ENCODE measurements at regions not wholly inside any gene's neighbourhood (a gene's known extent, or its start where the extent isn't known, plus 50 kb on each side); places are given as distances from the start of the nearest gene placed in this dataset.

DNA sequence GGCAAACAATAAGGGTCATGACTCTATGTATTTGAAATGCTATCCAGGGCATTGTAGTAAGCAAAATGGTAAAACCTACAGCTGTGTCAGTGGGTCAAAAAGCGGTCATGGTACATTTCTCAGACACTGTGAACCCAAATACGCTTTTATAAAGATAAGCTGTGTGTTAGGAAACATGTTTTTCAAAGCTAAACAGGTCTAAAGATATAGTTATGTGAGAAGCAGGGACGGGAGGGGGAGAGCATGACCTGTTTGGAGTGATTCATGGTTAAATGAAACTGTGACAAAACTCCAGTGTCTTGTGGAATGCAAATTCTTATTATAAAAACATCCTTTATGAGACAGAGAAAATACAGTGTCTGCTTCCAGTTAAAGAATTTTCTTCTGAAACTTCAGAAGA is 205.4 kb upstream of the BMP2 start:
- Histone ChIP-seq H3K9me3 (ENCODE audit: insufficient read depth, low read length, severe bottlenecking) (no peaks in the 10 kb centered on the region), H3K4me1 (ENCODE audit: insufficient read depth, low read length) (no peaks in the 10 kb centered on the region), H3K4me3 (ENCODE audit: low read depth in 1 of 2, low read length in 2 of 2) (no peak overlapping the region), H3K27ac (ENCODE audit: low read length) (no peak overlapping the region), H3K27me3 (ENCODE audit: insufficient read depth, low read length, poor library complexity) (peaks cover 4% of the 10 kb centered on the region), H3K79me2 (ENCODE audit: insufficient read depth, low read length) (no peaks in the 10 kb centered on the region), H3K4me2 (ENCODE audit: insufficient read depth, low read length) (no peak overlapping the region), H4K20me1 (ENCODE audit: insufficient read depth, low read length) (no peaks in the 10 kb centered on the region), H3K36me3 (ENCODE audit: insufficient read depth, low read length) (no peaks in the 10 kb centered on the region), H2AFZ (ENCODE audit: low read depth, low read length) (no peak overlapping the region), H3K9ac (ENCODE audit: low read depth, low read length) (no peak overlapping the region)
- TF ChIP-seq, protein P1, sequence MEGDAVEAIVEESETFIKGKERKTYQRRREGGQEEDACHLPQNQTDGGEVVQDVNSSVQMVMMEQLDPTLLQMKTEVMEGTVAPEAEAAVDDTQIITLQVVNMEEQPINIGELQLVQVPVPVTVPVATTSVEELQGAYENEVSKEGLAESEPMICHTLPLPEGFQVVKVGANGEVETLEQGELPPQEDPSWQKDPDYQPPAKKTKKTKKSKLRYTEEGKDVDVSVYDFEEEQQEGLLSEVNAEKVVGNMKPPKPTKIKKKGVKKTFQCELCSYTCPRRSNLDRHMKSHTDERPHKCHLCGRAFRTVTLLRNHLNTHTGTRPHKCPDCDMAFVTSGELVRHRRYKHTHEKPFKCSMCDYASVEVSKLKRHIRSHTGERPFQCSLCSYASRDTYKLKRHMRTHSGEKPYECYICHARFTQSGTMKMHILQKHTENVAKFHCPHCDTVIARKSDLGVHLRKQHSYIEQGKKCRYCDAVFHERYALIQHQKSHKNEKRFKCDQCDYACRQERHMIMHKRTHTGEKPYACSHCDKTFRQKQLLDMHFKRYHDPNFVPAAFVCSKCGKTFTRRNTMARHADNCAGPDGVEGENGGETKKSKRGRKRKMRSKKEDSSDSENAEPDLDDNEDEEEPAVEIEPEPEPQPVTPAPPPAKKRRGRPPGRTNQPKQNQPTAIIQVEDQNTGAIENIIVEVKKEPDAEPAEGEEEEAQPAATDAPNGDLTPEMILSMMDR (IDR thresholded peaks at IDR 0.05; ENCODE audit: borderline replicate concordance, extremely low read depth, low read length, poor library complexity, severe bottlenecking), result no peak
- no peak for TF ChIP-seq EZH2 (IDR thresholded peaks at IDR 0.05; ENCODE audit: borderline replicate concordance, low read depth, low read length, severe bottlenecking)
- DNase-seq (no peak), ATAC-seq (ENCODE audit: insufficient read depth, low read depth) (no peak)

DNA sequence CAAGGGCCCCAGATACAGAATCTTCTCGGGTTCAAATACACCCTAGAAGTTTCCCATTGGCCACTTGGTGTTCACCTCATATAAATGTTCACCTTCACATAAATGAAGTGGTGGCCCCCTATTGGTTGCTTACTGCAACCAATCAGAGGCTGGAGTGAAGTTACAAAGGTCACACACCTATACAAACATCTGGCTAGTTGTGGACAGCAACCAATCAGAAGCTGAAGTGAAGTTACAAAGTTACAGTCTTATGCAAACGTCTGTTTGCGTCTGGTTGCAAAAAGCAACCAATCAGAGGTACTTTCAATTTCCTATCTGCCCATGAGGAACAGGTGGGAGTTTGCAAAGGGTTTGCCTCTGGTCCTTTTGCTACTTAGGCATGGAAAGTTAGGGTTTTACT is 206.5 kb upstream of the BMP2 start:
- DNase-seq, result no peak
- Histone ChIP-seq H3K4me3 (ENCODE audit: low read depth in 1 of 2, low read length in 2 of 2) (no peak overlapping the region), H3K9me3 (ENCODE audit: insufficient read depth, low read length, severe bottlenecking) (no peaks in the 10 kb centered on the region), H2AFZ (ENCODE audit: low read depth, low read length) (no peak overlapping the region), H3K27ac (ENCODE audit: low read length) (no peak overlapping the region), H3K79me2 (ENCODE audit: insufficient read depth, low read length) (no peaks in the 10 kb centered on the region), H4K20me1 (ENCODE audit: insufficient read depth, low read length) (no peaks in the 10 kb centered on the region), H3K4me2 (ENCODE audit: insufficient read depth, low read length) (no peak overlapping the region), H3K4me1 (ENCODE audit: insufficient read depth, low read length) (no peaks in the 10 kb centered on the region), H3K27me3 (ENCODE audit: insufficient read depth, low read length, poor library complexity) (peaks cover 4% of the 10 kb centered on the region), H3K36me3 (ENCODE audit: insufficient read depth, low read length) (no peaks in the 10 kb centered on the region), H3K9ac (ENCODE audit: low read depth, low read length) (no peak overlapping the region)
- TF ChIP-seq, protein P1 (IDR thresholded peaks at IDR 0.05; ENCODE audit: borderline replicate concordance, extremely low read depth, low read length, poor library complexity, severe bottlenecking), result no peak
- TF ChIP-seq EZH2 (IDR thresholded peaks at IDR 0.05; ENCODE audit: borderline replicate concordance, low read depth, low read length, severe bottlenecking), result no peak
- ATAC-seq (ENCODE audit: insufficient read depth, low read depth), result no peak

DNA sequence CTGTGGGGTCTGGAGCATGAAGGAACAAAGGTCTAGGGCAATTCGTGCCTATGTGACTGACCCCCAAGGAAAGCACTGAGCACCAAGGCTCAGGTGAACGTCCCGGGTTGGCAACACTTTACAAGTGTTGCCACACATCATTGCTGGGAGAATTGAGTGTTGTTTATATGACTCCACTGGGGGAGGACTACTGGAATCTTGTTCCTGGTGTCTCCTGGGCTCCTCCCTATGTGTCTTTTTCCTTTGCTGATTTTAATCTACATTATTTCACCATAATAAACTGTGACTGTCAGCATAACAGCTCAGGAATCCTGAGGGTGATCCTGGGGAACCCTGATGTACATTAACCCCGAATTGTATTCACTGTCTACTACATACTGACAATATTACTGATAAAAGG is 207.7 kb upstream of the BMP2 start:
- Histone ChIP-seq H3K27me3 (ENCODE audit: insufficient read depth, low read length, poor library complexity) (peaks cover 4% of the 10 kb centered on the region), H3K9ac (ENCODE audit: low read depth, low read length) (no peak overlapping the region), H3K4me1 (ENCODE audit: insufficient read depth, low read length) (no peaks in the 10 kb centered on the region), H3K4me2 (ENCODE audit: insufficient read depth, low read length) (no peak overlapping the region), H3K4me3 (ENCODE audit: low read depth in 1 of 2, low read length in 2 of 2) (no peak overlapping the region), H3K79me2 (ENCODE audit: insufficient read depth, low read length) (no peaks in the 10 kb centered on the region), H3K36me3 (ENCODE audit: insufficient read depth, low read length) (no peaks in the 10 kb centered on the region), H3K9me3 (ENCODE audit: insufficient read depth, low read length, severe bottlenecking) (no peaks in the 10 kb centered on the region), H2AFZ (ENCODE audit: low read depth, low read length) (no peak overlapping the region), H3K27ac (ENCODE audit: low read length) (no peak overlapping the region), H4K20me1 (ENCODE audit: insufficient read depth, low read length) (no peaks in the 10 kb centered on the region)
- ATAC-seq (ENCODE audit: insufficient read depth, low read depth) (no peak), DNase-seq (no peak)
- TF ChIP-seq, protein P1 (IDR thresholded peaks at IDR 0.05; ENCODE audit: borderline replicate concordance, extremely low read depth, low read length, poor library complexity, severe bottlenecking), result no peak
- TF ChIP-seq EZH2 (IDR thresholded peaks at IDR 0.05; ENCODE audit: borderline replicate concordance, low read depth, low read length, severe bottlenecking), result no peak

DNA sequence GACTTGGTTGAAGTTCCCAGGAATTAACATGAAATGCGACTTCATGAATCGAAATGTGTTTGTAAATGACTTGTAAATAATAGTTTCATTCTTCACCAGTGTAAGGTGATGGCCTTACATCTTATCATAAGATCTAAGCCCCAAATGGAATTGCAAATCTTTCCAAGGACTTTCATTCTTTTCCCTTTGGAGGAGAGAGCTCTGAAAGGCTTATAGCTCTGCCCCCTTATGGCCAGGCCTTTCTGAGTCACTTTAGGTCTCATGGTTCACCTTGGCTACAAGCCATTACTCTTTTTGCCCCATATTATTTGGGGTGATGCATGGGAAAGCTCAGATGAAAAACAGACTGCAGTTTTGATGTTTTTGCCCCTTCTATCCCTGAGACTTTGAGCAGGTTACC is 209.1 kb upstream of the BMP2 start:
- Histone ChIP-seq H3K4me3 (ENCODE audit: low read depth in 1 of 2, low read length in 2 of 2) (no peak overlapping the region), H3K9ac (ENCODE audit: low read depth, low read length) (no peak overlapping the region), H3K27me3 (ENCODE audit: insufficient read depth, low read length, poor library complexity) (no peaks in the 10 kb centered on the region), H3K27ac (ENCODE audit: low read length) (no peak overlapping the region), H3K4me1 (ENCODE audit: insufficient read depth, low read length) (no peaks in the 10 kb centered on the region), H2AFZ (ENCODE audit: low read depth, low read length) (no peak overlapping the region), H3K9me3 (ENCODE audit: insufficient read depth, low read length, severe bottlenecking) (no peaks in the 10 kb centered on the region), H3K4me2 (ENCODE audit: insufficient read depth, low read length) (no peak overlapping the region), H3K36me3 (ENCODE audit: insufficient read depth, low read length) (no peaks in the 10 kb centered on the region), H4K20me1 (ENCODE audit: insufficient read depth, low read length) (no peaks in the 10 kb centered on the region), H3K79me2 (ENCODE audit: insufficient read depth, low read length) (no peaks in the 10 kb centered on the region)
- DNase-seq (no peak), ATAC-seq (ENCODE audit: insufficient read depth, low read depth) (no peak)
- TF ChIP-seq, protein P1 (IDR thresholded peaks at IDR 0.05; ENCODE audit: borderline replicate concordance, extremely low read depth, low read length, poor library complexity, severe bottlenecking), result no peak
- no peak for TF ChIP-seq EZH2 (IDR thresholded peaks at IDR 0.05; ENCODE audit: borderline replicate concordance, low read depth, low read length, severe bottlenecking)

Data from DND-41 (cell line).